ENCODE measurements at regions not wholly inside any gene's neighbourhood (a gene's known extent, or its start where the extent isn't known, plus 50 kb on each side); places are given as distances from the start of the nearest gene placed in this dataset.
"Not testable (repeated sequence)": the region's sequence is repeated elsewhere in the genome, so short reads cannot be mapped to it uniquely, and the experiment has no call there.

GRCh38 chr20:55678970-55679667, 326.2 kb downstream of the CBLN4 start:
- DNase-seq = no peak

GRCh38 chr20:55678126-55678525, 327.2 kb downstream of the CBLN4 start:
- no peak for DNase-seq

GRCh38 chr20:55677011-55677410, 328.3 kb downstream of the CBLN4 start:
- no peak for DNase-seq

GRCh38 chr20:55676097-55676496, 329.2 kb downstream of the CBLN4 start:
- no peak for DNase-seq

- DNase-seq = no peak
These were observed 336.7 kb downstream of the CBLN4 start for GRCh38 chr20:55668631-55669030.

- DNase-seq = no peak
These were observed 337.4 kb downstream of the CBLN4 start for GRCh38 chr20:55667955-55668354.

- DNase-seq = no peak
These were observed 338.3 kb downstream of the CBLN4 start for GRCh38 chr20:55667024-55667423.

GRCh38 chr20:55656231-55656775, 349.0 kb downstream of the CBLN4 start:
- no peak for DNase-seq

GRCh38 chr20:55650657-55651360, 354.5 kb downstream of the CBLN4 start:
- no peak for DNase-seq

GRCh38 chr20:55649254-55649653, 356.1 kb downstream of the CBLN4 start:
- DNase-seq = no peak

GRCh38 chr20:55646851-55647250, 358.5 kb downstream of the CBLN4 start:
- DNase-seq = no peak

- no peak for DNase-seq
These were observed 363.8 kb downstream of the CBLN4 start for GRCh38 chr20:55641497-55641896.

- DNase-seq = no peak
These were observed 369.4 kb downstream of the CBLN4 start for GRCh38 chr20:55635870-55636269.

- no peak for DNase-seq
These were observed 372.7 kb downstream of the CBLN4 start for GRCh38 chr20:55632592-55632991.

GRCh38 chr20:55629143-55629542, 376.2 kb downstream of the CBLN4 start:
- not testable (repeated sequence) for DNase-seq

GRCh38 chr20:55626716-55627115, 378.6 kb downstream of the CBLN4 start:
- DNase-seq = no peak

GRCh38 chr20:55616367-55616766, 389.0 kb downstream of the CBLN4 start:
- no peak for DNase-seq

- DNase-seq = no peak
These were observed 389.5 kb downstream of the CBLN4 start for GRCh38 chr20:55615818-55616217.

- DNase-seq = no peak
These were observed 391.0 kb downstream of the CBLN4 start for GRCh38 chr20:55614220-55614757.

GRCh38 chr20:55610756-55611155, 394.6 kb downstream of the CBLN4 start:
- DNase-seq = no peak

GRCh38 chr20:55605594-55605993, 399.7 kb downstream of the CBLN4 start:
- no peak for DNase-seq

GRCh38 chr20:55597526-55597925, 407.8 kb downstream of the CBLN4 start:
- DNase-seq = no peak

- DNase-seq = no peak
These were observed 408.9 kb downstream of the CBLN4 start for GRCh38 chr20:55596431-55596830.

GRCh38 chr20:55592866-55593265, 412.5 kb downstream of the CBLN4 start:
- DNase-seq = no peak
